Natural killer cell (primary cell): ENCODE measurements at regions not wholly inside any gene's neighbourhood (a gene's known extent, or its start where the extent isn't known, plus 50 kb on each side); places are given as distances from the start of the nearest gene placed in this dataset.

Source experiments
- ATAC-seq, 3 donors: fragments of 150-1000 bp in 2 of 3; fragments of 200-7000 bp in 1 of 3; cut with Tn5 transposase; 1 replicate in 1 of 3; 2 replicates in 2 of 3; pipeline ENCODE4 v1.10.0; 2021; ENCODE audit warnings: mild to moderate bottlenecking in 2 of 3, moderate library complexity in 2 of 3
- DNase-seq, 2 donors: peaks; one replicate each; pipeline versions ENCODE4 v3.0.0 to v3.0.0-alpha.2; 2013 to 2021; ENCODE audit warnings: mixed read lengths in 1 of 2
- H3K27ac ChIP-seq: one replicate; pipeline ENCODE4 v1.5.1; 2013; ENCODE audit warnings: mild to moderate bottlenecking, low read length
- H3K27me3 ChIP-seq: one replicate; pipeline ENCODE4 v1.6.1; 2013; ENCODE audit warnings: low read length; ENCODE audit not compliant: control insufficient read depth, insufficient read depth
- H3K36me3 ChIP-seq: one replicate; pipeline ENCODE4 v1.6.1; 2013; ENCODE audit warnings: low read length; ENCODE audit not compliant: control insufficient read depth, insufficient read depth
- H3K4me1 ChIP-seq: one replicate; pipeline ENCODE4 v1.6.1; 2013; ENCODE audit warnings: low read length; ENCODE audit not compliant: control insufficient read depth, insufficient read depth
- H3K4me3 ChIP-seq: one replicate; pipeline ENCODE4 v1.5.1; 2013; ENCODE audit warnings: low read length
- H3K9me3 ChIP-seq: one replicate; pipeline ENCODE4 v1.6.1; 2013; ENCODE audit warnings: low read length; ENCODE audit not compliant: control insufficient read depth, insufficient read depth
- H3K27ac Mint-ChIP-seq, 2 donors: one replicate each; pipeline ENCODE4 v1.8.0; 2022; ENCODE audit warnings: mild to moderate bottlenecking in 2 of 2, mixed read lengths in 2 of 2, moderate library complexity in 1 of 2
- H3K27me3 Mint-ChIP-seq, 2 donors: one replicate each; pipeline ENCODE4 v1.8.0; 2022; ENCODE audit warnings: low read depth in 2 of 2, mixed read lengths in 2 of 2
- H3K36me3 Mint-ChIP-seq: one replicate; pipeline ENCODE4 v1.8.0; 2022; ENCODE audit warnings: mixed read lengths
- H3K4me1 Mint-ChIP-seq, 2 donors: one replicate each; pipeline ENCODE4 v1.8.0; 2022; ENCODE audit warnings: mixed read lengths in 2 of 2
- H3K4me3 Mint-ChIP-seq: one replicate; pipeline ENCODE4 v1.8.0; 2022; ENCODE audit warnings: mild to moderate bottlenecking, moderate library complexity, mixed read lengths
- H3K9me3 Mint-ChIP-seq, 2 donors: one replicate each; pipeline ENCODE4 v1.8.0; 2022; ENCODE audit warnings: mixed read lengths in 2 of 2
- WGBS: methylation state at CpG from one replicate; pipeline ENCODE4 v1.1.7; 2013; ENCODE audit warnings: missing lambda C conversion rate; ENCODE audit not compliant: insufficient coverage; 5-methylcytosine and 5-hydroxymethylcytosine counted together
- intact Hi-C: fragments of 100-400 bp; cut with micrococcal nuclease; formaldehyde crosslinking; loops from one replicate; pipeline ENCODE4 v1.14.2; 2022
- TF ChIP-seq, protein P1 (sequence below): fragments of 200-600 bp; IDR thresholded peaks from one replicate; pipeline ENCODE4 v1.8.0; 2022; ENCODE audit warnings: antibody characterized with exemption

DNA sequence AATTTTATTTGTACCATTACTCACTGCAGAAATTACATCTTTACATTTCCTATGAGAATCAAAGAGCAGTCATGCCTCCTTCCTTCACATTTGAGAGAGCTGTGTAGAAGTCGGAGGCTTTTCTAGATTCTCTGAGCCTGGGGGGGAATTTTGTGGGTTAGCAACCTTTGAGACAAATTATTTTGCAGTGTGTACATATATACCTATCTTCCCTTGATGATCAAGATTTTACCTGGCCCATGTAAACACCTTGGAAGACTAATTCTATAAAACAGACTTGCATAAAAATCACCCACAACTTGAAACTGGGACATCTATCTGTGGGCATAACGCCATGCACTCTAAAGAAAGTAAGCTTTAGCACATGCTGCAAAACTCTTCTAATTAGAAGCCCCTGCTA lies 491.5 kb upstream of the MDFIC2 start:
- H3K27me3 Mint-ChIP-seq, result peaks cover 17 to 22% of the 10 kb centered on the region in 2 donors
- WGBS, result 71% methylated on average over 1 of the region's 2 CpGs
- no peak overlapping the region for H3K4me3 Mint-ChIP-seq
- ATAC-seq, result no peak
- H3K27ac ChIP-seq, result no peak overlapping the region
- intact Hi-C loops, result no loop called here
- H3K4me1 Mint-ChIP-seq, result no peaks in the 10 kb centered on the region
- no peak for DNase-seq
- no peak overlapping the region for H3K27ac Mint-ChIP-seq
- H3K36me3 Mint-ChIP-seq, result no peaks in the 10 kb centered on the region
- no peaks in the 10 kb centered on the region for H3K9me3 ChIP-seq
- no peaks in the 10 kb centered on the region for H3K27me3 ChIP-seq
- TF ChIP-seq, protein P1, sequence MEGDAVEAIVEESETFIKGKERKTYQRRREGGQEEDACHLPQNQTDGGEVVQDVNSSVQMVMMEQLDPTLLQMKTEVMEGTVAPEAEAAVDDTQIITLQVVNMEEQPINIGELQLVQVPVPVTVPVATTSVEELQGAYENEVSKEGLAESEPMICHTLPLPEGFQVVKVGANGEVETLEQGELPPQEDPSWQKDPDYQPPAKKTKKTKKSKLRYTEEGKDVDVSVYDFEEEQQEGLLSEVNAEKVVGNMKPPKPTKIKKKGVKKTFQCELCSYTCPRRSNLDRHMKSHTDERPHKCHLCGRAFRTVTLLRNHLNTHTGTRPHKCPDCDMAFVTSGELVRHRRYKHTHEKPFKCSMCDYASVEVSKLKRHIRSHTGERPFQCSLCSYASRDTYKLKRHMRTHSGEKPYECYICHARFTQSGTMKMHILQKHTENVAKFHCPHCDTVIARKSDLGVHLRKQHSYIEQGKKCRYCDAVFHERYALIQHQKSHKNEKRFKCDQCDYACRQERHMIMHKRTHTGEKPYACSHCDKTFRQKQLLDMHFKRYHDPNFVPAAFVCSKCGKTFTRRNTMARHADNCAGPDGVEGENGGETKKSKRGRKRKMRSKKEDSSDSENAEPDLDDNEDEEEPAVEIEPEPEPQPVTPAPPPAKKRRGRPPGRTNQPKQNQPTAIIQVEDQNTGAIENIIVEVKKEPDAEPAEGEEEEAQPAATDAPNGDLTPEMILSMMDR, result no peak
- H3K4me1 ChIP-seq, result no peaks in the 10 kb centered on the region
- no peaks in the 10 kb centered on the region for H3K9me3 Mint-ChIP-seq
- H3K36me3 ChIP-seq, result no peaks in the 10 kb centered on the region
- H3K4me3 ChIP-seq, result no peak overlapping the region

DNA sequence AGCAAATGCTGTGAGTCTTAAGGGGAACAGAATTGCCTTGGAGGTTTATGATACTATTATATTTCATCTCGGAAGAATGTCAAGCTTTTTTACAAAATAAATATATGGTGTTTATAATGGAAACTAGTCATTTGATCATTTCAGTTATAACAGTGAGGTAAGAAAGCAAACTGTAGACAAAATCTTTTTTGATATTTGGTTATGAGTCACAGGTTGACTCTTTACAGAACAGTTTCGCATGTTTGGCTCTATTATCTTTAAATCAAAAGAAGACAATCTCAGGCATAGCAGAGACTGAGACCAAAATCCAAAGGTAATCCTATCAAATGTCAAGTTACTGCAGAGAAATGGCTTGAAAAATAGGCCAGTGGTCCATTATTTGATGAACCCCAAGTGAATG lies 490.9 kb upstream of the MDFIC2 start:
- no peaks in the 10 kb centered on the region for H3K4me1 Mint-ChIP-seq
- Histone ChIP-seq H3K4me3 (no peak overlapping the region), H3K4me1 (no peaks in the 10 kb centered on the region), H3K36me3 (no peaks in the 10 kb centered on the region), H3K9me3 (no peaks in the 10 kb centered on the region), H3K27me3 (no peaks in the 10 kb centered on the region), H3K27ac (no peak overlapping the region)
- TF ChIP-seq, protein P1, result no peak
- 0% methylated on average over 1 of the region's 2 CpGs for WGBS
- no peak overlapping the region for H3K4me3 Mint-ChIP-seq
- H3K27ac Mint-ChIP-seq, result no peak overlapping the region
- DNase-seq, result no peak
- no peaks in the 10 kb centered on the region for H3K36me3 Mint-ChIP-seq
- H3K27me3 Mint-ChIP-seq, result peaks cover 17 to 22% of the 10 kb centered on the region in 2 donors
- H3K9me3 Mint-ChIP-seq, result no peaks in the 10 kb centered on the region
- ATAC-seq, result no peak
- intact Hi-C loops, result no loop called here

DNA sequence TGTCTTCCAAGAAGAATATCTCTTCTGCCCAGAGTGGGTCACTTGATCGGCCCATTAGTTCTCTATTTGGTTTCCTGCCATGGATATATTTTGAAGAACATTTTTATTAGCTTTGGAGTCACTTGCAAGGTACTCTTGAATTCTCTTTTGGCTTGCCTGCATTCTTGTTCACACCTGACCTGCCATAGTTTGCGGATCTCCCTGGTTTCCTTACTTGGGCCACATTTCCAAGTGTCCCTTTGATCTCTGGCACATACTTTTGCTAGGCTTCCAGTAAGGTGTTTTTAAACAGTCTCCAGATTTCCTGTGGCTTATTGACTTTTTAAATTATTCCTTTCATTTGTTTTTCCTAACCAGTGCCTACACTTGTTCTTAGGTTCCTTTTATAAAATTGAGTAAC lies 488.5 kb upstream of the MDFIC2 start:
- Histone ChIP-seq H3K36me3 (no peaks in the 10 kb centered on the region), H3K4me3 (no peak overlapping the region), H3K9me3 (peaks cover 3% of the 10 kb centered on the region), H3K4me1 (no peaks in the 10 kb centered on the region), H3K27me3 (no peaks in the 10 kb centered on the region), H3K27ac (no peak overlapping the region)
- 66% methylated on average over 2 of the region's 2 CpGs for WGBS
- intact Hi-C loops, result no loop called here
- Mint-ChIP-seq H3K36me3 (no peaks in the 10 kb centered on the region), H3K4me1 (no peaks in the 10 kb centered on the region), H3K9me3 (no peaks in the 10 kb centered on the region), H3K27me3 (peaks cover 7 to 24% of the 10 kb centered on the region in 2 donors), H3K27ac (no peak overlapping the region), H3K4me3 (no peak overlapping the region)
- TF ChIP-seq, protein P1, result no peak
- DNase-seq (no peak), ATAC-seq (no peak)

DNA sequence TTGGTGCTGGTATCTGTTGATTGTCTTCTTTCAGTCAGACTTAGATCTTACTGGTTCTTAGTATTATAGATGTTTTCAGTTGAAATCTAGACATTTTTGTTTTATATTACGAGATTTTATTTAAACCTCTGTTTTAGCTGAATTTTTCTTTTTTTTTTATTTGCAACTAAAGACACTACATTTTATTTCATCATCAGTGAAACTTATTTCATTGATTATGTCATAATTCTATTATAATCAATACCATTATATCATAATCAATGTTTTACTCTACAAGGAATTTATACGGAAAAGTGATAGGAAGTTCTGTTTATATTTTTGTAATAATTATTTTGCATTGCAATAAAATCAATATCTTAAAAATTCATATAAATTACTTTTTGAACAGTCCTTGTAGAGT lies 477.4 kb upstream of the MDFIC2 start:
- DNase-seq (no peak), ATAC-seq (no peak)
- H3K36me3 Mint-ChIP-seq, result no peaks in the 10 kb centered on the region
- no peak overlapping the region for H3K4me3 ChIP-seq
- peaks cover 0 to 2% of the 10 kb centered on the region in 2 donors for H3K9me3 Mint-ChIP-seq
- H3K27ac Mint-ChIP-seq, result no peak overlapping the region
- H3K4me1 ChIP-seq, result no peaks in the 10 kb centered on the region
- H3K4me3 Mint-ChIP-seq, result no peak overlapping the region
- H3K9me3 ChIP-seq, result no peaks in the 10 kb centered on the region
- intact Hi-C loops, result no loop called here
- H3K27ac ChIP-seq, result no peak overlapping the region
- TF ChIP-seq, protein P1, result no peak
- no peaks in the 10 kb centered on the region for H3K4me1 Mint-ChIP-seq
- peaks cover 6 to 13% of the 10 kb centered on the region in 2 donors for H3K27me3 Mint-ChIP-seq
- no peaks in the 10 kb centered on the region for H3K36me3 ChIP-seq
- peaks cover 2% of the 10 kb centered on the region for H3K27me3 ChIP-seq
- no CpG with 5 or more reads among the region's 2 CpGs for WGBS
